ENCODE measurements at regions not wholly inside any gene's neighbourhood (a gene's known extent, or its start where the extent isn't known, plus 50 kb on each side); places are given as distances from the start of the nearest gene placed in this dataset.

- DNase-seq (ENCODE audit: low read depth): no peak
These were observed 212.3 kb downstream of the ERCC6L2 start for GRCh38 chr9:96087669-96088299.

- no peak for DNase-seq (ENCODE audit: low read depth)
These were observed 211.6 kb downstream of the ERCC6L2 start for GRCh38 chr9:96086936-96087571.

DNA sequence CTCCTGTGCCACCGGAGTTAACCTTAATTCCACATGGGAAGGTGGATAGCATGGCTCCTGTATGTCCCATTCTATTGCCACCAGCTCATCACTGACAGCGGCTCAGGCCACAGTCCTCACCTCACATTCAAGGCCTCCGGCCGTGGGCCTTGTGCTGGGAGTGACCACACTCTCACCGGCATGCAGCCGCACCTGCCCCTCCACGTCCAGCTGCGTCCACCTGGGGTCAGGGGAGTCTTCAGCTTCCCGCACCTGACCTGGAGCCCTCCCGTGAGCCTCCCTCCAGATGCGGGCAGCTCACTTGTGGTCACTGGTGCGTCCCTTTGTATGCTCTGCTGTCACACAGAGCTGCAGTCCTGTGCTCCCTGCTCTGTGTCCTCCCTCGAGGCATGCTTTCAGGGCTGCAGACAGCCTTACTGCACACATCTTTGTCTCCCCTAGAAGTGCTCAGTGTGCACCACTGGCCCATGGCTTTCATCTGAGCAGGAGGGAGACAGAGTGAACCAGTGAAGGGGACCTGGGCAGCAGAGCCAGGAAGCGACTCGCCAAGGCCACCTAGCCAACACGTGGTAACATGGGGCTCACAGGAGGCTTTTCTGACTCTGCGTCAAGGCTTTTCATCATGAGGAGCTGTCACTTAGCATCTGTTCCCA lies 210.1 kb downstream of the ERCC6L2 start:
- DNase-seq (ENCODE audit: low read depth): no peak

GRCh38 chr9:96084331-96084734 lies 208.8 kb downstream of the ERCC6L2 start:
- DNase-seq (ENCODE audit: low read depth): no peak

DNA sequence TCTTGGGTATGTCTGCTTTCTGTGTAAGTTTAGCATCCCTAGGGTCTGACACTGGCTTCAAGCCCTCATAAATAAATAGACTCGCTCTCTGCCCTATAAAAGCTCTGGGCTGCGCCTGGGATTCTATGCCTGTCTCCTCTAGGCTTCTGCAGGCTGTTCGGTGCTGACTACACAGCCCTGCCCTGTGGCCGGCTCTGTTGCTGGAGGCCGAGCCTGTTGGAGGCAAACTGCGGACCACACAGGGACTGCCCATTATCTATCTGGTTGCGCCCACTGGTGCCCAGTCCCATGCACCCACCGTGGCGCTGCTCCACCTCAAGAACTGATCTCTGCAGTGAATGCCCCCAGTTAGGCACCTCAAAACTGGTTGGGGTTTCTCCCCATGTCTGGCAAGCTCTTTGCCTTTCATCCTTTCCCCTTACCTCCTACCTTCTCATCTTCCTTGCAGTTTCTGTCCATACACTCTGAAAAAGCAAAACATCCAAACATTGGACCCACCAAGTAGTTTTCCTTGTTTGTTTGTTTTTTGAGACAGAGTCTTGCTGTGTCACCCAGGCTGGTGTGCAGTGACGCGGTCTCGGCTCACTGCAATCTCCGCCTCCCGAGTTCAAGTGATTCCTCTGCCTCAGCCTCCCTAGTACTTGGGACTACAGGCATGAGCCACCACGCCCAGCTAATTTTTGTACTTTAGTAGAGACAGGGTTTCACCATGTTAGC lies 207.2 kb downstream of the ERCC6L2 start:
- DNase-seq (ENCODE audit: low read depth): no peak

GRCh38 chr9:96080364-96080763 lies 204.9 kb downstream of the ERCC6L2 start:
- no peak for DNase-seq (ENCODE audit: low read depth)

DNA sequence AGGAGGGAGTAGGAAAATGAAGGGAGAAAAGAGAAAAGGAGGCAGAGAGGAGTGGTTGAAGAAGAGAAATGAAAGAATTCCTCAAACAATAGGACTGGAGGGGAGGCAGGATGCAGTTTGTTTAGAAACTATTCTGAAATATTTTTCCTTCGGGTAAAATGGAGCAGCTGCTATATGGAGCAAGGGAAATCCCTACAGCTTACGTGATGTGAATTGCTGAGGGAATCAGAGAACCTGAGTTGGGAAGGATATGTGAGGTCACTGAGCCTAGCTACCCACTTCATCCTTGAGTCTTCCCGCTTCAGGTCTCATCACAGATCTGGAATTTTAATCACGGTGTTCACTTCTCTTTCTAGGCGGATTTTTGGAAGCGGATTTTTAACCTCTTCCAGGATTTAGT lies 204.3 kb downstream of the ERCC6L2 start:
- DNase-seq (ENCODE audit: low read depth): no peak

- no peak for DNase-seq (ENCODE audit: low read depth)
These were observed 203.5 kb downstream of the ERCC6L2 start for GRCh38 chr9:96078897-96079490.

DNA sequence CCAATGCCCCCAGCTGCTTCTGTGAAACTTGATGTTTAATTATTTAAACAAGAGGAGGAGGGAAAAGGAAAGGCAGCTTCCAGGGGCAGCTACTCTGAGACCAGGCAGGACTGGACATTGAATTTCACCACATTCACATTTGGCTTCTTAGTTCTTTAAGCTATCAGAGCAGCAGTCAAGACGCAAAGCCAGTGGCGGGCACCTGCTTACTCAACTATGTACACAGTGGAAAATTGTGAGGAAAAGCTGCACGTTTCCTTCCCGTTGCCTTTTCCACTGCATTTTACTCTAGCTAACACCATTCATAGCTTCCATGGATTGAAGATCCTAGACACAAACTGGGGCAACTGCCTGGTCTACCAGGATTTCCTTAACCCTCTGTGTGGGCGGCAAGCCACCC lies 200.3 kb downstream of the ERCC6L2 start:
- no peak for DNase-seq (ENCODE audit: low read depth)

DNA sequence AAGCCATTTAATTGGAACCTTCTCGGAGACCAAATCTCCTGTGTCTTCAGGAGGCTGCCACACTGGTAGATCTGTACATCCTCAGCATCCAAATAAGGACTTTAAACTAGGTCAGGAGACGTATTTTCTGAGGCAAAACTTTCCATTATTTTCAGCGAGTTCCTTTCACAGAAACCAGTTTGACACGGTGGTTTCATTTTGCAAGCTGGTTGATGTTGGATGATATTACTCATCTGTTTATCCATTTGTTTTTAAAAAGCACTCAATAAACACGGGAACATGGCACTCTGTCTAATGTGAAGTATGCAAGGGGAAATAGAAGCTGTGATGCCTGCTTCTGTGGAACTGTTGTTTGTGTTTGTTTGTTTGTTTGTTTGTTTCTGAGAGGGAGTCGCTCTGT lies 199.6 kb downstream of the ERCC6L2 start:
- DNase-seq (ENCODE audit: low read depth): no peak

DNA sequence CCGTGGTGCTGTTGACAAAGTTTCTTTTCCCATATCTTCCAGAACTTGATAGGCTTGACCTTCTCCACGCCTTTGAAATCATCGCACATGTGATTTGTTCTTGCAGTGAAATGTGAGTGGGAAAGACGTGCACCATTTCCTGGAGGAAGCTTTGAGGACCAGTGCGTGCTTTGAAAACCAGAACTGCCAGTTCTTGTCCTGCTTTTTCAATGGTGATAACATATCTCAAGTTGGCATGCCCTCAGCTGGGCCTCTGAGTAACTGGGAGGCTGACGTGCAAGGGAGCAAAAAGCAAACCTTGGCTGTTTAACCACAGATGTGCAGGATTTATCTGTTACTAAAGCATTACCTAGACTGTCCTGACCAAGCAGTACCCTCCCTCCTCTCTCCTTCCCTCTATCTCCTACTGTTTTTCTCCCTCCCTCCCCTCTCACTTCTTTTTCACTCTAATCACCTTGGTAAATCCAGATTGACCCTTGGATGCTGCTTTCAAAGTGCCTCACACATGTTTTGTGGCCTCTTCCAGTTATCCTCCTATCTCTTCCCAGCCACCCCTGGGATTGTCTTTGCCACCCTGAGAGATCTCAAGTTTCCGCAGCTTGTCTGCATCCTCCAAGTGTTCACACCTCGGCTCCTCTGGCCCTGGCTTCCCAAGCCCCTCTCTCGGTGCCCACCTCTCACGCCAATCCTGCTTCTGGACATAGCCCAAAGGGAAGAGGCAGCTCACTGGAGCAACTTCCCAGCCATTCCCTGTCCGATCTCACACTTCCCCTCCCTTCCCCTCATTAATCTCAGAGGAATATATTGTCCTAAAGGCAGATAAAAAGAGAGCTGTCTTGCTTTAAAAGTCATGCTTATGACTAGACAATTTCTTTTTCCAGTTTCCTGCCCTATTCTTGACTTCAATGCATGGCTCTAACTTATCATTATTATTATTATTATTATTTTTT lies 198.3 kb downstream of the ERCC6L2 start:
- no peak for DNase-seq (ENCODE audit: low read depth)

GRCh38 chr9:96072930-96073329 lies 197.4 kb downstream of the ERCC6L2 start:
- no peak for DNase-seq (ENCODE audit: low read depth)

DNA sequence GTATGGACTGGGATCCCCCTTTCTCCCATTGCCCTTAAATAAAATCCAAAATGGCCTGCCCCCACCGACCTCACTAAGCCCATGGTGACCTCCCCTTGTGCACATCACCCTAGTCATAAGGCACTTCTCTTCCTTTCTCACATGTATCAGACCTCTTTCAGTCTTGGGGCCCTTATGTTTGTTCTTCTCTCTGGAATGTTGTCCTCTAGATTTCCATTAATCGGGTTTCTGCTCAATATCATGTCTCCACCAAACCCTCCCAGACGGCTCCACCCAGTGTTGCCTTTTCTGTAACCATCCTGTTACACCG lies 196.3 kb downstream of the ERCC6L2 start:
- no peak for DNase-seq (ENCODE audit: low read depth)

- no peak for DNase-seq (ENCODE audit: low read depth)
These were observed 195.8 kb downstream of the ERCC6L2 start for GRCh38 chr9:96071076-96071814.

DNA sequence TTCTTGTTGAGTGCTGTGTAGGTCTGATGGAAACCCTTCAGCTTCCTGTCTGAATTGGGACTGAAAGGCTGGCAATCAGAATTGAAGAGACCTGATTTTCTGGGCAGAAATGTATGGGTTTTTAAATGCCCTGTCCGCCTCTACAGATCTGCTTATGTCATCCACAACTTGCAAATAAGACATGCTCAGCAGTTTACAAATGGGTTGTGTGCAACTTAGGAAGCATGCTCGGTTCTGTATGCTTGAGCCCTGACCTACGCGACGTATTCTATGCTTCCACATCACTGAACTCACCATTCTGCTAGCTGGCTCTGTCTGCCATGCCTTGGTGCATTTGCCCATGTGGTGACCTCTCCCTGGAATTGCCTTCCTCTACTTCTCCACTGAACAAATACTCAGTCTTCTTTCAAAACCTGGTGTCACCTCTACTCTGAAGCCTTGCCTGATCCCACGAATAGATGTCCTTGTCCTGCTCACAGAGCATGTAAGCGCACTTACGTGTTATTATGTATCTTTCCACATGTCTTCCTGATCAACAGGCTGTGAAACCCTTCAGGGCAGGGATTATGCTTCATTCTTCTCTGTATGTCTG lies 194.2 kb downstream of the ERCC6L2 start:
- no peak for DNase-seq (ENCODE audit: low read depth)

DNA sequence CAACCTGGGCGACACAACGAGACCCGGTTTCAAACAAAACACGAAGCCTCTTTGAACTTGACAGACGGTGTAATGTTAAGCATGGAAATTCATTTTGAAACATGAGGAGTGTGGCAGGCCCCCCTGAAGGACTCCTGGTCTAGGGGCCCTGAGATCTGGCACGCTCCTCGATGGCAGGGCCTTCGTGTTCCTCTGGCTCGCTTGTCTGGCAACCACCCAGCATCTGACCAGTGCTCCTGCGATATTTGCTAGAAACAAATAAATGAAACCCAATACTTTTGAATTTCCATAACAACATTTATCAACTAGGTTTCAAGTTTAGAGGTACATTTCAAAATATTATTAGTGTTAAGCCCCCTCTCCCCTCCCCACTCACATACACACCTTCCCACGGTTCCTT lies 193.0 kb downstream of the ERCC6L2 start:
- no peak for DNase-seq (ENCODE audit: low read depth)

- DNase-seq (ENCODE audit: low read depth): no peak
These were observed 192.1 kb downstream of the ERCC6L2 start for GRCh38 chr9:96067600-96067999.

DNA sequence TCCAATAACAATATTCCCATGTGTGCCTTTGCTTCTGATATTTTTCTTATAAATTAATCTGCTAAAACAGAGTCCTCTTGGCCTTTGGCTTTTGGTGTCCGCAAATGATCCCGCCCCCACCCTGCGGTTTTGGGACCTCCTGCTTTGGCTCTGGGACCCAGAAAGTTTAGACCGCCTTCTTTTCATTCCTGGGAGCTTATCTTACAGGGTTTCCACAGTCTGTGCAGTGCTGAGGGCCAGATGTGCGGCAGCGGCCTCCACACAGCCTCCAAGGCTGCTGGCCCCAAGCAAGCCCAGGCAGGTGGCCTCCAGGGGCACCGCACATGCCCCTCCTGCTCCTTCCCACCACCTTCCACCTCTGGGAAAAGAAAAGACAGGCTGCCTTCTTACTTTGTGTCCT lies 191.5 kb downstream of the ERCC6L2 start:
- no peak for DNase-seq (ENCODE audit: low read depth)

GRCh38 chr9:96065482-96066251 lies 190.2 kb downstream of the ERCC6L2 start:
- no peak for DNase-seq (ENCODE audit: low read depth)

Measured in non-pigmented ciliary epithelial cell (primary cell).